Fibroblast of upper back skin (primary cell): ENCODE measurements at regions not wholly inside any gene's neighbourhood (a gene's known extent, or its start where the extent isn't known, plus 50 kb on each side); places are given as distances from the start of the nearest gene placed in this dataset.
"Not testable (repeated sequence)": the region's sequence is repeated elsewhere in the genome, so short reads cannot be mapped to it uniquely, and the experiment has no call there.

Experiments used
- DNase-seq: peaks from one replicate; pipeline ENCODE4 v3.0.0-alpha.2; 2013

GRCh38 chrX:123002844-123003243, 181.2 kb upstream of the GRIA3 start:
- not testable (repeated sequence) for DNase-seq

DNA sequence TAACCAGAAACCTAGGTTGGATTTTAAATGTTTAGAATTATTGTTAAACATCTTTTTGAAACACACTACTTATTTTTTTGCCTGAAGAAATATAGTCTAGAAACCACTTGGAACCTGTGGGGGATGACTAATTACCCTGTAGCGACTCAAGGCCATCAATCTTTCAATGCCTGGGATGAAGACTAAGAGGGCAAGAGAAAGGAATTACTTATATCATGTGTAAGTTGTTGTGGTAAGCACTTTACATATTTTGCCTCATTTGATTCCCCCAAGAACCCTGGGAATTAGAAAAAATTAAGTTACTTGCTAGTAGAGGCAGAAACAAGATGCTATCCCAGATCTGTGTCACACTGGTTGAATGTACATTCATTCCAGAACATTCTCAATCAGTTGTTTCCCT, 170.9 kb upstream of the GRIA3 start:
- peak; percentile 67 for DNase-seq

- no peak for DNase-seq
Measured at GRCh38 chrX:123036401-123036800, 147.7 kb upstream of the GRIA3 start.

DNA sequence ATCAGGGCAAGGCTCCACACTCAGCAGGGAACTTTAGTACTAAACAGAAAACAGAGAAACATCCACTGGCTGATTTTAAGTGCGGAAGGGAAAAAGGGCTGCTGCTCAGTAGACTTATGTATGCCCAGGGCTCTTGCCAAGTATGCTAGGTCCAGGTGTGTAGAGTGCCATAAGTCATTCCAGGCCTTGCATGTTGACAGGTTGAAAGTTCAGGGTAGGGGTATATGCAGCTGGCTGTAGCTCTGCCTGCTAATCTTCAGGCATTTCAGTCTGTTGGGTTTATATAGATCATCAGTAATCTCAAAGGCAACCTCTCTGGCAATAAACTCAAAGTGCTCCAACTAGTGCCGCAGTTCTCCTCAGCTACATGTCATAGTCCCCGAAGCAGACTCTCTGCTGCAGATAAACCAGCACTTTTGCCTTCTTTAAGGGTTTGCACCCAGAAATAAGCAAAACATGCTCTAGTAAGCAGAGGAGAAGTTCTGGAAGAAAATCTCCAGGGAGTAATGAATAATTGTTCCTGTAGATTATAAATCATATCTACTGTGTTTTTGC, 134.9 kb upstream of the GRIA3 start:
- peak; percentile 38 for DNase-seq

GRCh38 chrX:123060986-123061385, 123.1 kb upstream of the GRIA3 start:
- DNase-seq = no peak

GRCh38 chrX:123064053-123064452, 120.0 kb upstream of the GRIA3 start:
- no peak for DNase-seq

DNA sequence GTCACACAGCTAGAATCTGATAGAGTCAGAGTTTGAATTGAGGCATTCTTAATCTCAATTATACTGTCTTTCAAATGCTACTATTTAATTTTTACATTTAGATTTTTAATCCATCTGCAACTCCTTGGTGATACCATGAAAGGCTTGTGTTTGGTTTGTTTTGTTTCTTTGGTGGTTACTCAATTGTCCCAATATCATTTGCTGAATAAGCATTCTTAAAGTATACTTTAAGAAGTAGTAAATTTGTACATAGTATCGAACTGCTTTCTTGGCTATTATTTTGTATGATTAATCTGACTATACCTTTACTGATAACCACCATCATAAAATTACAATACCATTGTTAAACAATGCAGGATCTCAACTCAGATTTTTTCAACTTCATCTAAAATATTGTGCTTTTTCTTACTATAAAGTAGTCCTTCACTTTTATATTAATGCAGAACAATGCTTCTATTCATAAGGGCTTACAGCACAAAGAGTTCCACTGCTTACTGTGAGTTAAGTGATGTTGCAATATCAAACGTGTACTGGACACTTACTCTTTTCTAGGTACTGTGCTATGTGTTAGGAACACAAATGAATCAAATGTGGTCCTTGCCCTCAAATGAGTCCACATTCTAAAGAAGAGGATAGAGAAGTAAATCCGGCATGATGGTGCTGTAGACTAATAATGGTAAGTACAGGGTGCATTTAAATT, 111.2 kb upstream of the GRIA3 start:
- DNase-seq = no peak

DNA sequence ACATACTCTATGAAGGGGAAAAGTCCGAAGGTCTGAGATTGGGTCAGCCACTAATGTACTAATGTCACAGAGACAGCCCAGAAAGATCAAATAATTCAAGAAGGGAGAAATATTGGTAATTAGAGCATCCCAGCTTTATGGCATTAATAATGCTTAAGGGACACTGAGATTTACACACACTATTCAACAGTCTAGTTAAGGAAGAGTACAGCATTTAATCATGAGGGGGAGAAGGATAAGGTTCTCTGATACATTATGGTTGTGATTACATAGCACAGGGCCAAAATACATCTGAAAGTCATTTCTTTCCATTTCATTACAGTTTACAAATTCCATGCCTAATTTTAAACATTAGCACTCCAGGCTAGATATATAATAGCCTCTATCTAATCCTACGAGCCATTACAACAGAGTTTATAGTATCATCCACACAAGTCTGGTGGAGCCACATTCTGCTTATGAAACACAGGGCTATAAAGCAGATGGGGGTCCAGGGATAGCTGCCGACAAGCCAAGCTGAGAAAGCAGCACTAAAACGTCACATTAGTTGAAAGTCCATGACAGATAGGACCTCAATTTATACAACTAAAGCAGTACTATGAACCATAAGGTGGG, 108.0 kb upstream of the GRIA3 start:
- DNase-seq = no peak

DNA sequence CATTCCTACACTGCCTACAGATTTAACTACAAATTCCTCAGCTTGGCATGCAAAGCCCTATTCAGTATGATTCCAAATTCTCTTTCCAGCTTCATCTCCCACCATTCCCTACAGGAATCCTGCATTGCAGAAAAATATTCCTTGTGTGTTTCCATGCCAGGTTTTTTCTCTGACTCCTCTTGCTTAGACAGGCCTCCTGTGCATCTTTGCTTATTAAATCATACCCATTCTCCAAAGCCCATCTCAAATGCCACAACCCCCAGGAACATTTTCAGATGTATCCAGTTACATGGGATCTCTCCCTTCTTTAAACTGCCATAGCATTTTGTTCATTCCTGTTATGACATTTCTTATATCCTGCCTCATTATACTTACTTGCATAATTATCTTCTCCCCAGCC, 106.4 kb upstream of the GRIA3 start:
- DNase-seq = peak; percentile 18

DNA sequence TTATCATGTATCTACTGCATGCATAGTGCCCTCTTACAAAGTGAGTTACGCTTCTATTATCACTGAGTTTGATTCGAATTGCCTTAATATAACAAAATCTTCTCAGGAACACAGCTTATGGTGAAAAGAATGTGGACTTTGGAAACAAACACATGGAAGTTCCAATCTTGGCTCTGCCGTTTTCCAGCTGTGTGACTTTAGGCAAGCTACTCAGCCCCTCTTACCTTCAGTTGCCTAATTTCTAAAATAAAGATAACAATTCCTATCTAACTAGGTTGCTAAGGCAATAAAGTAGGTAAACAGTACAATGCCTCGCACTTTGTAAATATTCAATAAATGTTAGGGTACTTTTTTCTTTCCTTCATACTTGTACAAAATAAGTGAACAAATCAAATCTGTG, 104.0 kb upstream of the GRIA3 start:
- no peak for DNase-seq

- DNase-seq = peak; percentile 60
Measured at GRCh38 chrX:123081776-123082175, 102.3 kb upstream of the GRIA3 start.

DNA sequence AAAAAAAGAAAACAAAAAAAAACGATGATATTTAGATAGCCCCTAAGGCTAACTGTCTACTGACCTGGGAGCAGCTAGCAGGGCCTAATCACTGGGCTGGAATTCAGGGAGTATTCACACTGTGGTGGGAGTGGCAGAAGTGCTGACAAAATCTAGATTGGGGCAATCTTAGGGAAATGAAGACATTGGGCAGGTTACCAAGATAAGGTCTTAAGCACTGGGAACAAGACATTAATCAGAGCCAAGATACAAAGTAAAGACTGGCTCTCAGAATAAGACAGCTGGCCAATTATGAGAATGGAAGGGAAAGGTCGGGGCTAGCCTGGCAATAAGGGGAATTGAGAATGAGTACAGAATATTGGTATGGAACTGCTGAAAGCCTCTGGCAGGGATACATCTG, 100.2 kb upstream of the GRIA3 start:
- DNase-seq = peak; percentile 55

GRCh38 chrX:123084797-123085196, 99.3 kb upstream of the GRIA3 start:
- DNase-seq = peak; percentile 70

GRCh38 chrX:123085311-123085940, 98.7 kb upstream of the GRIA3 start:
- peak; percentile 34 for DNase-seq

GRCh38 chrX:123086768-123087167, 97.3 kb upstream of the GRIA3 start:
- DNase-seq = no peak

GRCh38 chrX:123087326-123087725, 96.8 kb upstream of the GRIA3 start:
- peak; percentile 26 for DNase-seq

DNA sequence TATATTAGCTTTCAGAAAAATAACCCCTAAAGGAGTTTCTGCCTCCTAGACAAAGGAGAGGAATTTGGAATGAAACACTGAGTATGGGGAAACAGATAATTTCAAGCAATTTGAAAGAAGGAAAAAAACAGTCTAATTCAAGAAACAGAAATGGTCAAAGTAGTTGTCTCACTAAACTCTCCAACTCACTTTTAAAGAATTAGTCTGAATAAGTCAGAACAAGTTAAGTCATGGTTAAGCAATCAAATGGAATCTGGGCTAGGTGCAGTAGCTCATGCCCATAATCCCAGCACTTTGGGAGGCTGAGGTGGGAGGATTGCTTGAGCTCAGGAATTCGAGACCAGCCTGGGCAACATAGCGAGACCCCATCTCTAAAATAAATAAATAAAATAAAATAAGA, 95.7 kb upstream of the GRIA3 start:
- no peak for DNase-seq

DNA sequence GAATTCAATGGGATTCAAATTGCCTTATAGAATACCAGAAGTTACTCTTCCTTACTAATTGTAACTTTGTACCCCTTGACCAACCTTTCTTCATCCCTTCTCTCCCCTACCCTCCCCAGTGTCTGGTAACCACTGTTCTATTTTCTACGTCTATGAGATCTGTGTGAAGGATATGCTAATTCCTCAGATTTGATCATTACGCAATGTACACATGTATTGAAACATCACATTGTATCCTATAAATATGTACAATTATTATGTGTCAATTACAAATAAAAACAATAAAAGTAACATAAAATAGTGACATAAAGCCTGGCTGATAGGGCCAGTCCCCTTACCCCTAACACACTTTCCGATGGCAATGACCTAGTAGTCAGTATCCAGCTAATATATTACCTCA, 95.1 kb upstream of the GRIA3 start:
- no peak for DNase-seq

GRCh38 chrX:123093792-123094191, 90.3 kb upstream of the GRIA3 start:
- DNase-seq = no peak

GRCh38 chrX:123108513-123109427, 75.3 kb upstream of the GRIA3 start:
- peak; percentile 16 for DNase-seq

GRCh38 chrX:123121241-123121640, 62.8 kb upstream of the GRIA3 start:
- DNase-seq = peak; percentile 49

- DNase-seq = not testable (repeated sequence)
Measured at GRCh38 chrX:123129805-123130204, 54.3 kb upstream of the GRIA3 start.
